Activated CD8-positive, alpha-beta memory T cell treated with anti-CD3 and anti-CD28 coated beads for 48 hours (primary cell): ENCODE measurements at regions not wholly inside any gene's neighbourhood (a gene's known extent, or its start where the extent isn't known, plus 50 kb on each side); places are given as distances from the start of the nearest gene placed in this dataset.
"Not testable (repeated sequence)": the region's sequence is repeated elsewhere in the genome, so short reads cannot be mapped to it uniquely, and the experiment has no call there.

Experiments used
- DNase-seq, 3 experiments: peaks; one replicate each; pipeline ENCODE4 v3.0.0-alpha.2; 2020; ENCODE audit warnings: low read depth in 2 of 3, low spot score in 2 of 3

DNA sequence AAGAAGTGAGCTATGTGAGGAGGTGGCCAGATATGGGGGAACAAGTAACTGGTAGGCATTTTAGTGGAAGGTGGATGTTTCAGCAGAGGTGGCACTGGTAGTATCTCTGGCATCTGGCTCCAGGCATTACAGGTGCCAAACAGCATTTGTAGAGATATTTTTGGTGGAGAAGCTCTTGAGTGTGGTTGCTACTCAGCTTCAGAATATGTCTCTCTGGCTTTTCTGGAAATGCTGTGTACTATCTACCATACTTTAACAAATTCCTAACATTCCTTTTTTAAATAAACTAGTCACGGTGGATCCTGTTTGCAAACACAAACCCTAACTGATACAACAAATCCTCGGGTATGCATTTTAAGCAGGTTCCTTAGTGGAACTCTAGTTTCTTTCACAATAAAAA is 128.0 kb downstream of the BARX2 start:
- no peak for DNase-seq

DNA sequence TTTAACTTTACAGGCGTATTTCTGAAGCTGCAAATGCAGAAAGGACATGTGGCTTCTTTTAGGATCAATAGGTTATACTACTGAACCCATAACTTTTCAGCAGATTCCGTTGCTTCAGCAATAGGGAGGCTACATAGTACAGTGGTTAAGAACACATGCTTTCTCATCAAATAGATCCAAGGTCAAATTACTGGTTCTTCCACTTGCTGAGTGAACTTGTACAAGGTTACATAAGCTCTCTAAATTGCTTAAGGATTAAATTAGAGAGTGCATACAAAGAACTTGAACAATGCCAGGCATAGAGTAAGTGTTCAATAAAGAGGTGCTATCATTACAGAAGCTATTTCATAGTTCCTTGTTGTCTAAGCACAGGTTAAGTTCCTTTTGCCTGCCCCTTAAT is 129.6 kb downstream of the BARX2 start:
- DNase-seq: no peak

DNA sequence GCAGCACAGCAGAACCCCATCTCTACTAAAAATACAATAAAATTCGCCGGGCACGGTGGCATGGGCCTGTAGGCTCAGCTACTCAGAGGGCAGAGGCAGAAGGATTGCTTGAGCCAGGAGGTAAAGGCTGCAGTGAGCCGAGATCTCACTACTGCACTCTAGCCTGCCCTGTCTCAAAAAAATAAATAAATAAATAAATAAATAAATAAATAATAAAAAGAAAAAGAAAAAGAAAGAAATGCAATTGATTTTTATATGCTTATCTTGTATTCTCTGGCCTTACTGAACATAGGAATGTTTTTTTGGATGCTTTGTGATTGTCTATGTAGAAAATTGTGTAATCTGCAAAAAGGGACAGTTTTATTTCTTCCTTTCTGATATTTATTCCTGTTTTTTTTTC is 132.5 kb downstream of the BARX2 start:
- no peak for DNase-seq

DNA sequence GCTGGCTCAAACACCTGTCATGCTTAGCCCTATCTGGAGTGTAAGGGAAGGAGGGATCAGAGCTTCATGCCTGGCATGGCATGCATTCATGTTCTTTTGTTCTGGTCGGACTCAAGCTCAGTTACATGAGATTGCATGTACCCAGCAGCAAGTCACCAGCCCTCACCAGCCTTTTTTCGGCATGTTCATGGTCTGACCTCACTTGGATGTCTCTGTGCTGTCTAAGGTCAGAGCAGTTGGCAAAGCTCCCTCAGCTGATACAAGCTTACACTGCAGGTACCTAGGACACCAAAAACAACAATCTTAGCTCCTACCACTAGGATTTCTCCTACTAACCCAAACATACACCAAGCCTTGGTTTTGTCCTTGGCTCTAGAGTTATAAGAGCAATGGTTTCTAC is 152.6 kb downstream of the BARX2 start:
- no peak for DNase-seq

DNA sequence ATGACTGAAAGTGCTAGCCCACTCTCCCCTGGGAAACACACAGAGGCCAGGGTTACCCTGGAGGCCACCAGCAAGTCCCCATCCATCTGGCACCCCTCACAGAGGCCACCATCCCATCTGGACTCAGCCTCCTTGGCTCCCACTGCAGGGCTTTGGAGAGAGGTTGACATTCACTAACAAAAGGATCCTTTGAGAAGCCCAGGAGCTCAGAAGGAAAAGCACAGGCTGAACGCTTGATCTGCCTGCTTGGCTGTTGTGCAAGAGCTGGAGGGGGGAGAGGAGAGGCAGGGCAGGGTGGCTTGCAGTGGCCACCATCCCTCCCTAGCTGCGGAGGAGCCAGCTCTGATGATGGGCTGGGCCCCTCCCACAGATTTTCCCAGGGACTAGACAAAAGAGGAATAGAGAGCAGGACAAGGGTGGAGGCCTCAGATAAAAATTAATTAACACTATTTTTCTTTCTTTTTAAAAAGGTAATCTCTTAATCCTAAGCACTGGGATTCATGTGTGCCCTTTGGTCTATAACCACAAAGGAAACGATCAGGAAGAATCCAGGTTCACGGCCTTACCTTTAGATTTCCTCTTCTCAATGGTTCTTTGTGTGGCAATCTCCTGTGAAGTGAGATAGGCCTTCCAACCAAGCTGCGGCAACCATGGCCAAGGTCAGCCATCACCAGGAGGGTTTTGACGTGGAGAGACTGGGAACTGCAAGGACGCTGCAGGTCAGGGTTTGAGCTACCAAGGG is 154.7 kb downstream of the BARX2 start:
- DNase-seq: no peak

DNA sequence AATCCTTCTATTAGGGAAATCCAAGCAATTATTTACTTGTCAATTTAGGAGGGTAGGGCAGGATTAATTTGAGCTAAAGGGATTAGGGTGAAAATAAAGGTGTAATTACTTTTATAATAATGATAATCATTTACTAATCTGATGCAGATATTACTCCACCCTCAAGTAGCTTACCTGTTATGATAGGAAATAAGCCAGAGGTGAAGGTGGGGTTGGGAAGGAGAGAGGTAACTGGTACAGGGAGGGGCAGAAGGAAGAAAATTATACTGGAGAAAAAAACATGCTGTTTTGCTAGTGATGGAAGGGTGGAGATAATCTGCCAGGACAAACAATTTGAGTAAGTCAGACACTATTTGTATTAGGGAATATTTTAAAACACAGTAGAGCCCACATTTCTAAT is 157.7 kb downstream of the BARX2 start:
- no peak for DNase-seq

DNA sequence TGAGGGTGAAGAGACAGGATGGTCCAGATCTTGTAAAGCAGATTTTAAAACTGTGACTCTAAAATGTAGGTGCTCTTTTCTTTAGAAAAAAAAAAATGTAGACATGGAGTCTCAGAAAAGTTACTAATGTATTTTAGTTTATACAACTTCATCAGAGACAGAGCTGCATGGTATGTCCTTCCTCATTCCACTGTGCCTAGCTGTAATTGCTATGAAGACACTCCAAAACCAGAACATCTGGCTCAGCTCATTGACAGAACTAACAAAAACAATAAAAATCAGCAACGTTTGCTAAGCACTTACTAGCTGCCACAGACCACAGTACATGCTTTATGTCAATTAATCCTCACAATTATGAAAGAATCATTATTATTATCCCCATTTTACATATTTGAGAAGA is 160.7 kb downstream of the BARX2 start:
- DNase-seq: no peak

DNA sequence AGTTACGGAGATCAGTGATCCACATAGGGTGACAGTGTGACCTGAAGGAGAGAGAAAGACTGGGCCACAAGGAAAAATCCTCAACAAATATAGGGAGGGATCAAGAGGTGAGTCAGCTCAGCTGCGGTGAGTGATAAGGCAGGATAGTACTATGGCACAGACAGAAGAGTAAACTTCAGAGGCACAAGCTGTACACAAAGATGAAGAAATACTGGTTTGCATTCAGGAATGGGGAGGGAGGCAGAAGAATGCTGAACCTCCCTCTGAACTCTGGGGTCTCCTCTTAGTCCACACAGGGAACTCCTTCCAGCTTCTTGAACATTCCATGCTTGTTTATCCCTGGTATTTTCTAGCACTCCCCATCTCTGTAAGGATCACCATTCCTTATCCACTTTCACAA is 162.7 kb downstream of the BARX2 start:
- no peak for DNase-seq

DNA sequence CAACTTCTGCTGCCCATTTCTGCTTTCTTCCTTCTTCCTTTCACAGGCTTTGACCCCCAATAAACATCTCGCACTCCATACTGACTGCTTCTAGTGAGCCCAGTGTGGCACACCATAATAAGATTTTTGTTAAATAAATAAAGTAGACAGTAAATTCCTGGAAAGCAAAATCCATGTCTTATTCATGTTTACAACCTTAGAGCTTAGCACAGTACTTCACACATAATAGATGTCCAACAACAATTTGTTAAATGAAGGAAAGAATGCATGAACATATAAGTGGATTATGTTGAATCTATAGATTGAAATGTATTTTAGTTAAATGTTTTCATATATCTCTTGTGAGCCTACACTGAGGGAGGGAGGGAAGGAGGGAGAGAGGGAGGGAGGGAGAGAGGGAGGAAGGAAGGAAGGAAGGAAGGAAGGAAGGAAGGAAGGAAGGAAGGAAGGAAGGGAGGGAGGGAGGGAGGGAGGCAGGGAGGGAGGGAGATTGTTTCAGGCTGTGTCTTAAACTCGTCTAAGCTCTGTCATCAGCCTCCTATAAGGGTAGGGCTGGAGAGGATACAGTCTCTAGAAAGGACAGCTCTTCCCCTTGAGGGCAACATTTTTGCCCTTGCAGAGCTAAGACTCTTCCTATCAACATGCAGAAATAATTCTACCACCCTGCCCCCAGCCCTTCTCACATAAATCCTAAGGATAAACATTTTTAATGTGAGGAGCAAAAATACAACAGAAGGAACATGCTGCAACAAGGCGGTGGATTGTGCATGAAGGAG is 168.1 kb downstream of the BARX2 start:
- DNase-seq: no peak

DNA sequence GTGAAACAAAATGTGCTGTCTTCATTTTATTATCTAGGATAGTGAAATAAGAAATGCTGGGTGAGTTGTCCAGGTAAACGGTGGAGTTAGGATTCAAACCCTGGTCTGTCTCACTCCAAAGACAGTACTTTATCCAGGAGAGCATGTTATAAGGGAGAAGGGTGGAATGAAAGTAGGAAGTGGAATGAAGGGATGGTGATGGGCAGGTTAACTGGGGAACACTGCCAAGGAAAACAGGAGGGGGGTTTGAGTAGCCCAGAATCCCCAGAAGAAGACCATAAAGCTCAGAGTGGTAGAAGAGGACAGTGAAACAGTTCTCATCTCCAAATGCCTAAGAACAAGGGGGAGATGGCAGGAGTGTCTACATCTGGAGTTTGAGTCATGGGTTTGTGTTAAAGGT is 169.0 kb downstream of the BARX2 start:
- no peak for DNase-seq

DNA sequence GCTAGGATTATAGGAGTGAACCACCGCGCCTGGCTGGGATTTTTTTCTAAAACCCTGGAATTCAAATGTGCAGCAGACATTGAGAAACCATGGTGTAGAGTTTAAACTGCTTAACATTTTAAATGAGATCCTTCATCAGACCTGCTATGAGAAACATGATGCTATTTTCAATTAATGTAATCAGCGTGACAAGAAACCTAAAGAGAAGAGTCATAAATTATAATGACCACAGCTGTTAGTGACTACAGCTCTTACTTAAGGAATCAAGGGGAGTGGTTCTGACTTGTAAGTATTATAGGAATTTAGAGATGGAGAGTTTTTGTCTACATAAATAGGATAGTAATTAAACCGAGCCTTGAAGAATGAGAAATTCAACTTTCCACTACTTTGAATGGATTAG is 170.6 kb downstream of the BARX2 start:
- no peak for DNase-seq

DNA sequence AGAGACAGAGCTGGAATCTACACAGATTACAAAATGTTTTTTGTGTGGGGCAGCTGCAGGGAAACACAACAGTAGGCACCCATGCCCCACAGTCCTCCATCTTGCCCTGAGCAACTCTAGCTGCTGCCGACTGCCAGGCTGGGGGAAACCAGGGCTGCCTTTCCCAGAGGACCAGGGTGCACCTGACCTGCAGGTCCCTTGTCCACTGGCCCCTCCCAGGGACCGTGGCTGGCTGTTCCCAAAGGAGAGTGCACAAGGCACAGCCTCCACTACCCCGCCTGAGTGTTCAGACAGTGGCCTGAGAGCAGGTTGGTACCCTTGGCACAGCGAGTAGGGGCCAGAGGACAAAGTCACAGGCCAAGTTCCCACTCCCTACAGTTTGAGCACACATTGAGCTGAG is 181.8 kb downstream of the BARX2 start:
- DNase-seq: no peak

DNA sequence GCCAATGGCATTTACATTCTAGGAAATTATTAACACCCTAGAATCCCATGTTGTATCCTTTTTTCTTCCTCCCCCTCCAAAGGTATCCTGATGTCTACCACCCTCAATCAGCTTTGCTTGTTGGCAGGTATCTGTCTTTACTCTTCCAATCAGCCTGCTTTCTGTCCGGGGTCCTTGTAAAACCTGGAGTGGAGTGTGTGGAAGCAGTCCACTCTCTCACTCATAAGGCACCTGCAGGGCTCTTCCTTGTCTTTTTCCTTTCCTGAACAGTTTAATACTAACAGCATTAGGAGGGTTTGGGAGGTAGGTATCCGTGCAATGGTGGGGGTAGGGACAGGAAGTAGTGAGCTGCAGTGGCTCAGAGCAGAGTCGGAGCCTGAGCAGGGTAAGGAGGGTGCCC is 193.4 kb downstream of the BARX2 start:
- no peak for DNase-seq

DNA sequence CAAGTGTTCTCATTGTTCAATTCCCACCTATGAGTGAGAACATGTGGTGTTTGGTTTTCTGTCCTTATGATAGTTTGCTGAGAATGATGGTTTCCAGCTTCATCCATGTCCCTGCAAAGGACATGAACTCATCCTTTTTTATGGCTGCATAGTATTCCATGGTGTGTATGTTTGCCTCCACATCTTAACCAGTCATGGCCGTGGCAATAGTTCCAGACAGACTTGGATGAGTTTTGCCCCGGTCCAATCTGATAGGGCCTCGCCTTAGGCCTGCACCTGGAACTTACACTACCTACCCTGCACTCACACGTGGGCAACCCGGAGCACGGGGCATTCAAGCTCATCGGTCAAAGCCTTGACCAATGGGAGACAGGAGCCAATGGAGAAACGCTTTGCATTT is 197.0 kb downstream of the BARX2 start:
- not testable (repeated sequence) for DNase-seq

DNA sequence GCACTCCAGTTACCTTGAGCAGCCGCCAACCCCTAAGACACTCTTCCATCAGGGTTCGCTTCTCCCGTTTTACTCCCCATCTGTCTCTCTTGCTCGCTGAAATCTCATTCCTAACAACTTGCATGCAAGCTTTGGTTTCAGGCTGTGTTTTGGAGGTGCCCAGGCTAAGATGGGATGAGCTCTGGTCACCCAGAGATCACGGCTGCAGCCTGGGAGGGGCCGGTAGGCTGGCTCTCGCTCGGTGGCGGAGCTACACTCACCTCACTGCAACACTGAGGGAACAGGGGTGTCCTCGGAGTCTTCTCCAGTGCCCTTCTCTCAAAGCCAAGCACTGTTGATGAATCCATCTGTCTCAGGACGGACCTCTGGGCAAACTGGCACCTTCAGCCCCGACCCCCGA is 197.5 kb downstream of the BARX2 start:
- DNase-seq: no peak

DNA sequence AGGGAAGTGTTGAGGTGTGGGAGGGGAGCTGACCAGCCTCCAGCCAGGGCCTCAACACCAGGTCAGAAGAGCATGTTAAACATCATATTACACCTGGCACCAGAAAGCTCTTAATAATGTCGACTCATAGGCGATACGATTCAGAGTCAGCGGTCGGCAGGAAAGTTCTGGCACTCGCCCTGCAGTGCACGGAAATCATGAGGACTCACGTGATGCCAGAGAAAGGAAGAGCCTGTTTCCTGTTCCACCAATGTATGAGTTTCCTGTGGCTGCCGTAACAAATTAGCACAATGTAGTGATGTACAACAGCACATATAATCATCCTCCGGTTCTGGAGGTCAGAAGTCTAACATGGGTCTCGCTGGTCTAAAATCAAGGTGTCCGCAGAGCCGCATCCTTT is 198.8 kb downstream of the BARX2 start:
- DNase-seq: no peak

DNA sequence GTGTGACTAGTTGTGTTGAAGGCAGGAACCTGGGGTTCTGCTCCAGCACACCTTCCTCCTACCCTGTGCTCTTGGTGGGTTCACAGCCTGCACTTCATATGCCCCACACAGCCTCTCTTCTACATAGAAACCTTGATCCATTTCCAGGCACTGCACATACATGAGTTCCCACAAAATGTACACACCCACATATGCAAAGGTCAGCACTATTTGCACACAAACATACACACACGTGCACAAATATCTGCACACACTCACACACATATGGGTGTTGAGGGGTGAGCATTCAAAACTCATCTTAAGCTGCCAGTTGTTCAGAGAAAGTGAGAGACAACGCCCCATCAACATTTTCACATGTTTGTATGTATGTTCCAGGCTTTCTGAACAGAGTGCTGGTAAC is 201.0 kb downstream of the BARX2 start:
- DNase-seq: no peak

DNA sequence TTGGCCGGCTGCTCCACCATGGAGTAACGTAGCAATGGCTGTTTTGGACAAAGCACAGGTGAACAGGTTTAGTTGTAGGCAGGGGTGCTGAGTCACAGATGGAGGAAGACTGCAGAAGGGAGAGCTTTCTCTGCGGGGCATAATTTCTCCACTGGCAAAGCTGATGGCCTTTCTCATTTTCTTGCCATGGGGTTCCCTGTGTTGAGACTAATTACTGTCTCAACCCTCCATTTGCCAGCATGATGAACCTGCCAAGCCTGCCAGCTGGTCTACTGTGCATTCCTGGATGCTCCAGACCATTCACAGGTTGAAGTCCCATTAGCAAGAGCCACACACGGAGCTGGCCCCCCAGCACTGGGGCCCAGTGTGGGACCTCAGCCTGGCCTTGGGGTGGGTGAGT is 202.4 kb downstream of the BARX2 start:
- no peak for DNase-seq

DNA sequence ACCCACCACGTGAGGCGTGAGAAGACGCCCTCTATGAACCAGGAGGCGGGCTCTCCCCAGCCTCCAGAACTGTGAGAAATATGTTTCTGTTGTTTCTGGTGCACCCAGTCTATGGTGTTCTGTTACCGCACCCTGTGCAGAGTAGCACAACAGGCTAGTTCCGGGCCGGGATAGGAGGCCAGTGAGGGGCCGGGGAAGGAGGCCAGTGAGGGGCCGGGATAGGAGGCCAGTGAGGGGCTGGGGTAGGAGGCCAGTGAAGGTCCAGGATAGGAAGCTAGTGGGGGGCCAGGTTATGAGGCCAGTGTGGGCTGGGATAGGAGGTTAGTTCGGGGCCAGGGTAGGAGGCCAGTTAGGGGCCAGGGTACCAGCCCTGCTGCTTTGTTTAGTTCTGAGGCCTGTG is 204.6 kb downstream of the BARX2 start:
- no peak for DNase-seq

DNA sequence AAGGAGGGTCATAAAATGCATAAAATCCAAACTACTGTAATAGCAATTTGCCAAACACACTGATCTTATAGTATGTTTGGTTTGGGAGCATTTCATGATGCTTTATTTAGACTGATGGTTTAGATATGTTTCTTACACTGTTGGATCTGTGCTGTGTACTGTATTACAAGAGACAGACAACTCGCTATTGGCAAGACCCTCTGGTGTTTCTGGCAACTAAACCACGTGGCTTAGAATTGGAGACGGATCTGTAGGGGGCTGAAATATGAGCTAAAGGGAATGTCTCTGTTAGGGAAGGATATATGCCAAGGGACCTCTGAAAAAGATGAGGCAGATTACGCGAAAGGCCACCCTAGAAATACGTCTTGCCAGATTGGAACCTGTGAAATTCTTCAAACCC is 208.7 kb downstream of the BARX2 start:
- no peak for DNase-seq

DNA sequence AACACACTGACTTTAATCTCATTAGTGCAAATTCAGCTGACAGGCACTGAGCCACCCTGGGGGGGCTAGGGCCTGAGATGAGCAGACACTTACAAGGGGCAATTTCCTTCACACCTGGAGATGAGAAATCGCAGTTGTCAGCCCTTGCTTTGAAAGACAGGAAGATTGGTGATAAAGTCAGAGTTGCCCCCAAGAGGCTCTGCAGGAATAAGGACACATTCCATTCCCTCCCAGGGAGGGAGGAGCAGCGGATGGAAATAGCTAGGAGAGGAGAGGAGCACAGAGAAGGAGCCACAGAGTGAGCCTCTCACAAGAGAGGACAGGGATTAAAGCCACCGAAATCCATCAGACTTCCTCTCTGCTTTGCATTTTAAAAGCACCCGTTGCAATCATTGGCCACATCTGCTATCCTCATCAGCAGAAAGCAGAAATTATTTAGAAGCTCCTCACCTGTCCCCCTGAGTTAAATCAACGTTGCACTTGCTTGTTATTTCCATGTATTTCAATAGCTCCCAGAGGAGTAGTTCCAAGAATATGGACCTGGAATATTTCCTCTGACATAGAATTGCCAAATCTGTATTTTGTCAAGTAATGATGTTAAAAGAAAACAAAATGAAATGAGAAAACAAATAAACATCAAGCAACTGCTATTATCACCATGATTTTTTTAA is 213.7 kb downstream of the BARX2 start:
- no peak for DNase-seq

DNA sequence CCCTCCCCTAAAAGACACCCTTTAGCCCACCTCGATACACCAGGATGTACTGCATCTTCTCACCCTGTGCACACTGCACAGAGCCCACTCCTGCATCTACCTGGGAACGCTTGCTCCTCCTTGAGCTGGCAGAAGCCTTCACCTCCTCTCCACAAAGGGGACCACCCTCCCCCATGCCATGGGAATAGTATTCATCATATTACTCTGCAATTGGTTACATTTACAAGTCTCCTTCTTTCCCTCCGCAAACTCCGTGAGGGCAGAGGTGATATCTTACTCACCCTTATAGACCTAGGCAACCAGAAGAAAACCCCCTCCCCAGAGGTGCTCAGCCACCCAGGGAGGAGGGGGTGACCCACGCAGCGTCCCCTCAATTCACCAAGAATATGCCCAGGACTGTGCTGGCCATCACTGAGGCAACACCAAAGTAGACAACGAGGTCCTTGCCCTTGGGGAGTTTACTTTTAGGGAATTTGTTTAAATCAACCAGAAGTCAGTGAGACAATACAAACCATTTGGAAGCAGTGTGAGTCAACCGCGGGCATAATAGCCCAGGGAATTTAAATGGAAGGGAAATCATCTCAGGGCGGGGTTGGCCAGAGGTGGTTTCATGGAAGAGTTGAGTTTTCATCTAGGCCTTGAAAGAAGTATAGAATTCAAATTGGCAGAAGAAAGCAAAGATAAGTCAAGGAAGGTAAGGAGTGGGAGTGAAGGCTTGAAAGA is 214.5 kb downstream of the BARX2 start:
- no peak for DNase-seq
